ENCODE measurements at regions not wholly inside any gene's neighbourhood (a gene's known extent, or its start where the extent isn't known, plus 50 kb on each side); places are given as distances from the start of the nearest gene placed in this dataset.

GRCh38 chr9:82495884-82496777, 507.6 kb downstream of the SPATA31D1 start:
- no peak overlapping the region for H3K4me3 ChIP-seq (ENCODE audit: low read depth, low read length)
- DNase-seq (ENCODE audit: low read depth), result no peak
- TF ChIP-seq, protein P1, sequence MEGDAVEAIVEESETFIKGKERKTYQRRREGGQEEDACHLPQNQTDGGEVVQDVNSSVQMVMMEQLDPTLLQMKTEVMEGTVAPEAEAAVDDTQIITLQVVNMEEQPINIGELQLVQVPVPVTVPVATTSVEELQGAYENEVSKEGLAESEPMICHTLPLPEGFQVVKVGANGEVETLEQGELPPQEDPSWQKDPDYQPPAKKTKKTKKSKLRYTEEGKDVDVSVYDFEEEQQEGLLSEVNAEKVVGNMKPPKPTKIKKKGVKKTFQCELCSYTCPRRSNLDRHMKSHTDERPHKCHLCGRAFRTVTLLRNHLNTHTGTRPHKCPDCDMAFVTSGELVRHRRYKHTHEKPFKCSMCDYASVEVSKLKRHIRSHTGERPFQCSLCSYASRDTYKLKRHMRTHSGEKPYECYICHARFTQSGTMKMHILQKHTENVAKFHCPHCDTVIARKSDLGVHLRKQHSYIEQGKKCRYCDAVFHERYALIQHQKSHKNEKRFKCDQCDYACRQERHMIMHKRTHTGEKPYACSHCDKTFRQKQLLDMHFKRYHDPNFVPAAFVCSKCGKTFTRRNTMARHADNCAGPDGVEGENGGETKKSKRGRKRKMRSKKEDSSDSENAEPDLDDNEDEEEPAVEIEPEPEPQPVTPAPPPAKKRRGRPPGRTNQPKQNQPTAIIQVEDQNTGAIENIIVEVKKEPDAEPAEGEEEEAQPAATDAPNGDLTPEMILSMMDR (IDR thresholded peaks at IDR 0.05; ENCODE audit: insufficient read depth, low read depth, low read length), result no peak

DNA sequence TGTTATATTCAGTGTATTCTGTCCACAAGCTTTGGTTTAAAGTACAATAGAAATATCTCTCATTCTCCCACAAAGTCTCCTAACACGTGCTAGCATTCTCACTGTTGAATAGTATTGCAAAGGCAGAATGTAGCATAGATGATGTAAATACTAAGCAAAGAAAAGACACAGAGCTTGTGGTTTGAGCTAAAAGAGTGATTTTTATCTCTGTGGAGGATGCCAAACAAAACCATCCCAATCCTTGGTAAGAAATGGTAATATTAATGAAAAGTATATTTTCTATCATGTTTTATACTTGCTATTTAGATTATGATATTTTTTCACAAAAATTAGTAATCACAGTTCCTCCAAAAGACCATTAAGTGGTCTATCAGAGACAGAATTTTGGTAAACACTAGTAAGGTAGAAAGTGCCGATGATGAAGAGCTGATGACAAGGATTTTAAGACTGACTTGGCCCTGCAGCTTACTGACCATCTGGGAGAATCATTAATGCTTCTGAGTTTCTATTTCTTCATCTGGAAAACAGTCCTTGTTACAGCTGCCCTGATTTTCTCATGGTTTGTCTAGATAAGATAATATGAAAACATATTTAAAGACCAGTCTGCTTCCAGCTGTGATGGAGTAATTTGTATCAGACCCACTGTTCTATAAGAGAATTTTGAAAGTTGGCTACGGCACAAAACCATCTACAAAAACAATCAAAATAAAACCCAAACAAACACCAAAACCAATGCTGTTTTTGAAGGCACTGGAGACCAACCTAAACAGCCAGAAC, 510.2 kb downstream of the SPATA31D1 start:
- TF ChIP-seq, protein P1 (IDR thresholded peaks at IDR 0.05; ENCODE audit: insufficient read depth, low read depth, low read length), result no peak
- no peak for DNase-seq (ENCODE audit: low read depth)

GRCh38 chr9:82499337-82499736, 510.8 kb downstream of the SPATA31D1 start:
- H3K4me3 ChIP-seq (ENCODE audit: low read depth, low read length), result no peak overlapping the region
- TF ChIP-seq, protein P1 (IDR thresholded peaks at IDR 0.05; ENCODE audit: insufficient read depth, low read depth, low read length), result no peak
- DNase-seq (ENCODE audit: low read depth), result no peak

More for the DNA sequence above, 510.2 kb downstream of the SPATA31D1 start:
- no peak overlapping the region for H3K4me3 ChIP-seq (ENCODE audit: low read depth, low read length)

- TF ChIP-seq, protein P1 (IDR thresholded peaks at IDR 0.05; ENCODE audit: insufficient read depth, low read depth, low read length), result no peak
- H3K4me3 ChIP-seq (ENCODE audit: low read depth, low read length), result no peak overlapping the region
- no peak for DNase-seq (ENCODE audit: low read depth)
Measured at GRCh38 chr9:82504620-82505019, 516.0 kb downstream of the SPATA31D1 start.

- TF ChIP-seq, protein P1 (IDR thresholded peaks at IDR 0.05; ENCODE audit: insufficient read depth, low read depth, low read length), result no peak
- H3K4me3 ChIP-seq (ENCODE audit: low read depth, low read length), result no peak overlapping the region
- DNase-seq (ENCODE audit: low read depth), result no peak
Measured at GRCh38 chr9:82511626-82512025, 523.1 kb downstream of the SPATA31D1 start.

GRCh38 chr9:82512728-82513127, 524.2 kb downstream of the SPATA31D1 start:
- TF ChIP-seq, protein P1 (IDR thresholded peaks at IDR 0.05; ENCODE audit: insufficient read depth, low read depth, low read length), result no peak
- no peak overlapping the region for H3K4me3 ChIP-seq (ENCODE audit: low read depth, low read length)
- no peak for DNase-seq (ENCODE audit: low read depth)

Data from fibroblast of villous mesenchyme (primary cell).